Panc1 (cell line): ENCODE measurements at regions not wholly inside any gene's neighbourhood (a gene's known extent, or its start where the extent isn't known, plus 50 kb on each side); places are given as distances from the start of the nearest gene placed in this dataset.

Experiments used
- ATAC-seq: fragments of 200-7000 bp; cut with Tn5 transposase; 2 replicates; pipeline ENCODE4 v1.9.1; 2020; ENCODE audit warnings: mild to moderate bottlenecking, moderate library complexity
- BruUV-seq: library from RNA; stranded (reverse); fragments of 400-500 nt; replicated peaks from 2 replicates; lab custom pipeline; 2021; lab: Mats Ljungman, UMichigan
- CTCF ChIA-PET: fragments of 300-600 bp; sonication (Branson Sonifier 250); formaldehyde crosslinking; loops from one replicate; lab custom pipeline; 2022; ENCODE audit warnings: antibody characterized with exemption; lab: Charles Lee
- POLR2A ChIA-PET: fragments of 300-600 bp; sonication (Branson Sonifier 250); formaldehyde crosslinking; loops from one replicate; lab custom pipeline; 2022; ENCODE audit warnings: antibody characterized with exemption; lab: Charles Lee
- DNase-seq: peaks from one replicate; pipeline ENCODE4 v3.0.0-alpha.2; 2010; ENCODE audit warnings: low read depth, low spot score
- H3K27ac ChIP-seq: 2 replicates; pipeline ENCODE4 v1.5.1; 2011; ENCODE audit warnings: mild to moderate bottlenecking, low read length, inconsistent platforms
- H3K27me3 ChIP-seq: fragments of 200-500 bp; sonication (Bioruptor generic); 2 replicates; pipeline ENCODE4 v1.6.0; 2014; ENCODE audit warnings: low read length, inconsistent platforms; ENCODE audit not compliant: control insufficient read depth, insufficient read depth
- H3K36me3 ChIP-seq: fragments of 200-500 bp; sonication (Bioruptor generic); 2 replicates; pipeline ENCODE4 v1.5.1; 2014; ENCODE audit warnings: inconsistent platforms, mild to moderate bottlenecking, low read length, moderate library complexity; ENCODE audit not compliant: control insufficient read depth, insufficient read depth
- H3K4me1 ChIP-seq: 2 replicates; pipeline ENCODE4 v1.5.1; 2011; ENCODE audit warnings: inconsistent platforms, mild to moderate bottlenecking, low read length, moderate library complexity; ENCODE audit not compliant: control insufficient read depth, insufficient read depth
- H3K4me3 ChIP-seq, 2 experiments: 2 replicates each; pipeline ENCODE4 v1.5.1; 2011 to 2012; ENCODE audit warnings: low read depth in 2 of 2, low read length in 2 of 2, mild to moderate bottlenecking in 2 of 2, inconsistent platforms in 1 of 2, moderate library complexity in 1 of 2
- H3K9me3 ChIP-seq: fragments of 200-500 bp; sonication (Bioruptor generic); 2 replicates; pipeline ENCODE4 v1.5.1; 2014; ENCODE audit warnings: low read depth, mild to moderate bottlenecking, inconsistent platforms, low read length, moderate library complexity; ENCODE audit not compliant: control insufficient read depth, insufficient read depth
- POLR2AphosphoS5 ChIP-seq: IDR thresholded peaks from 2 replicates; pipeline ENCODE4 v1.6.1; 2012; ENCODE audit warnings: mild to moderate bottlenecking, low read depth, low read length, moderate library complexity
- SIN3A ChIP-seq: IDR thresholded peaks from 2 replicates; pipeline ENCODE4 v1.6.1; 2012; ENCODE audit warnings: low read depth, mild to moderate bottlenecking, low read length, moderate library complexity, borderline replicate concordance; ENCODE audit not compliant: insufficient read depth
- TCF7L2 ChIP-seq: IDR thresholded peaks from 2 replicates; pipeline ENCODE4 v1.6.1; 2011; ENCODE audit warnings: mild to moderate bottlenecking, low read depth, low read length, inconsistent platforms
- in situ Hi-C: cut with HindIII; loops from 2 replicates; pipeline ENCODE4 v1.10.0; 2016; ENCODE audit warnings: low sequenced_read_pairs, low pct_unique_long_range_greater_than_20kb
- intact Hi-C: fragments of 100-400 bp; cut with micrococcal nuclease; formaldehyde crosslinking; loops from one replicate; pipeline ENCODE4 v1.10.0; 2022; ENCODE audit not compliant: unreplicated experiment
- TF ChIP-seq, protein P1 (sequence below): fragments of 450-650 bp; IDR thresholded peaks from 2 replicates; pipeline ENCODE4 v1.5.1; 2017; ENCODE audit warnings: mild to moderate bottlenecking
- TF ChIP-seq, protein P2 (sequence below), 2 experiments: IDR thresholded peaks; 2 replicates each; pipeline ENCODE4 v1.6.1; 2011 to 2012; ENCODE audit warnings: low read depth in 2 of 2, control low read depth in 1 of 2, low read length in 1 of 2, mild to moderate bottlenecking in 1 of 2, moderate library complexity in 1 of 2; ENCODE audit not compliant: insufficient read depth in 1 of 2

DNA sequence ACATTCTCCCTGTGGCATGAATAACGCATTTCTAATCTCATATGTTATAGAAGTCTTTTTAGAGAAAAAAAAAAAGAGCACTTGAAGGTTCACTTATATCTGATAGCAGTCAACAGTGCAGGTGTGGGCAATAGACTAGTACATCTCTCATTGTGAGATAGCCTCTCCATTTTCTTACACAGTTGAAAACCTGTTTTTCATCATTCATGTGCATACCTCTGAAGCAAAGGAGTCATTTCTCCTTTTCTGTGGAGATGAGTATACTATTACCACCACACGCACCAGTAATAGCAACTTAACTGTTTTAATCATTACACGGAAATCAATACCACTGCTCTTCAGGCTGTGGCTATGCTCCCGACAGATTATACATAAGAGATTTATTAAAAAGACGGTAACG lies 1653.3 kb upstream of the TMEFF2 start:
- Histone ChIP-seq H3K4me1 (no peaks in the 10 kb centered on the region), H3K9me3 (no peaks in the 10 kb centered on the region), H3K4me3 (no peak overlapping the region), H3K36me3 (no peaks in the 10 kb centered on the region), H3K27ac (no peak overlapping the region), H3K27me3 (no peaks in the 10 kb centered on the region)
- in situ Hi-C loops (no loop called here), intact Hi-C loops (no loop called here)
- no peak for TF ChIP-seq TCF7L2
- TF ChIP-seq SIN3A: no peak
- TF ChIP-seq, protein P1, sequence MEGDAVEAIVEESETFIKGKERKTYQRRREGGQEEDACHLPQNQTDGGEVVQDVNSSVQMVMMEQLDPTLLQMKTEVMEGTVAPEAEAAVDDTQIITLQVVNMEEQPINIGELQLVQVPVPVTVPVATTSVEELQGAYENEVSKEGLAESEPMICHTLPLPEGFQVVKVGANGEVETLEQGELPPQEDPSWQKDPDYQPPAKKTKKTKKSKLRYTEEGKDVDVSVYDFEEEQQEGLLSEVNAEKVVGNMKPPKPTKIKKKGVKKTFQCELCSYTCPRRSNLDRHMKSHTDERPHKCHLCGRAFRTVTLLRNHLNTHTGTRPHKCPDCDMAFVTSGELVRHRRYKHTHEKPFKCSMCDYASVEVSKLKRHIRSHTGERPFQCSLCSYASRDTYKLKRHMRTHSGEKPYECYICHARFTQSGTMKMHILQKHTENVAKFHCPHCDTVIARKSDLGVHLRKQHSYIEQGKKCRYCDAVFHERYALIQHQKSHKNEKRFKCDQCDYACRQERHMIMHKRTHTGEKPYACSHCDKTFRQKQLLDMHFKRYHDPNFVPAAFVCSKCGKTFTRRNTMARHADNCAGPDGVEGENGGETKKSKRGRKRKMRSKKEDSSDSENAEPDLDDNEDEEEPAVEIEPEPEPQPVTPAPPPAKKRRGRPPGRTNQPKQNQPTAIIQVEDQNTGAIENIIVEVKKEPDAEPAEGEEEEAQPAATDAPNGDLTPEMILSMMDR: no peak
- no peak for TF ChIP-seq POLR2AphosphoS5
- TF ChIP-seq, protein P2, sequence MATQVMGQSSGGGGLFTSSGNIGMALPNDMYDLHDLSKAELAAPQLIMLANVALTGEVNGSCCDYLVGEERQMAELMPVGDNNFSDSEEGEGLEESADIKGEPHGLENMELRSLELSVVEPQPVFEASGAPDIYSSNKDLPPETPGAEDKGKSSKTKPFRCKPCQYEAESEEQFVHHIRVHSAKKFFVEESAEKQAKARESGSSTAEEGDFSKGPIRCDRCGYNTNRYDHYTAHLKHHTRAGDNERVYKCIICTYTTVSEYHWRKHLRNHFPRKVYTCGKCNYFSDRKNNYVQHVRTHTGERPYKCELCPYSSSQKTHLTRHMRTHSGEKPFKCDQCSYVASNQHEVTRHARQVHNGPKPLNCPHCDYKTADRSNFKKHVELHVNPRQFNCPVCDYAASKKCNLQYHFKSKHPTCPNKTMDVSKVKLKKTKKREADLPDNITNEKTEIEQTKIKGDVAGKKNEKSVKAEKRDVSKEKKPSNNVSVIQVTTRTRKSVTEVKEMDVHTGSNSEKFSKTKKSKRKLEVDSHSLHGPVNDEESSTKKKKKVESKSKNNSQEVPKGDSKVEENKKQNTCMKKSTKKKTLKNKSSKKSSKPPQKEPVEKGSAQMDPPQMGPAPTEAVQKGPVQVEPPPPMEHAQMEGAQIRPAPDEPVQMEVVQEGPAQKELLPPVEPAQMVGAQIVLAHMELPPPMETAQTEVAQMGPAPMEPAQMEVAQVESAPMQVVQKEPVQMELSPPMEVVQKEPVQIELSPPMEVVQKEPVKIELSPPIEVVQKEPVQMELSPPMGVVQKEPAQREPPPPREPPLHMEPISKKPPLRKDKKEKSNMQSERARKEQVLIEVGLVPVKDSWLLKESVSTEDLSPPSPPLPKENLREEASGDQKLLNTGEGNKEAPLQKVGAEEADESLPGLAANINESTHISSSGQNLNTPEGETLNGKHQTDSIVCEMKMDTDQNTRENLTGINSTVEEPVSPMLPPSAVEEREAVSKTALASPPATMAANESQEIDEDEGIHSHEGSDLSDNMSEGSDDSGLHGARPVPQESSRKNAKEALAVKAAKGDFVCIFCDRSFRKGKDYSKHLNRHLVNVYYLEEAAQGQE (IDR thresholded peaks at IDR 0.05; ENCODE audit: insufficient read depth in 1 of 2, low read depth in 2 of 2, low read length in 1 of 2): no peak
- no TSS peak for BruUV-seq
- ChIA-PET CTCF (no interaction called here), POLR2A (no interaction called here)
- ATAC-seq: no peak
- DNase-seq: no peak

DNA sequence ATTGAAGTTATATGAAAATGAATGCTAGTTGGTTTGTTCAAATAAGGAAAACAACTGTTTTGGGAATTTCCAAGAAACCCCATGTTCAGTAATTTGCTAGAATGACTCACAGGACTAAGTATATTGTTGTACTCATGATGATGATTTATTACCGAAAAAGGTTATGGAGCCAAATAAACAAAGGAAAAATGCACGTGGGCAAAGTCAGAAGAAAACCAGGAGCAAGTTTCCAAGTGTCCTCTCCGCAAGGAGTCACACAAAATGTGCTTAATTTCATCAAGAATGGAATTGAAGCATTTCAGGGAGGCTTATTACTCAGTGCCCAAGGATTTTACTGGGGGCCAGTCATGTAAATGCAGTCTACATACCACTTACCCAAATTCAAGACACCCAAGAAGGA lies 1652.4 kb upstream of the TMEFF2 start:
- ATAC-seq (no peak), DNase-seq (no peak)
- ChIA-PET CTCF (no interaction called here), POLR2A (no interaction called here)
- H3K4me1 ChIP-seq: no peaks in the 10 kb centered on the region
- H3K27ac ChIP-seq: no peak overlapping the region
- intact Hi-C loops (no loop called here), in situ Hi-C loops (no loop called here)
- no peaks in the 10 kb centered on the region for H3K27me3 ChIP-seq
- H3K9me3 ChIP-seq: no peaks in the 10 kb centered on the region
- BruUV-seq: no TSS peak
- no peak overlapping the region for H3K4me3 ChIP-seq
- TF ChIP-seq, protein P2 (IDR thresholded peaks at IDR 0.05; ENCODE audit: insufficient read depth in 1 of 2, low read depth in 2 of 2, low read length in 1 of 2): no peak
- TF ChIP-seq SIN3A (no peak), TCF7L2 (no peak)
- TF ChIP-seq, protein P1: no peak
- no peaks in the 10 kb centered on the region for H3K36me3 ChIP-seq
